HL-60/S4 treated with retinoic acid at 250 ng/mL for 4 days and 3 days (cell line): ENCODE measurements at regions not wholly inside any gene's neighbourhood (a gene's known extent, or its start where the extent isn't known, plus 50 kb on each side); places are given as distances from the start of the nearest gene placed in this dataset.

Experiments used
- in situ Hi-C: fragments of 300-500 bp; cut with MboI; formaldehyde crosslinking; loops from 2 replicates; pipeline ENCODE4 v1.7.0; 2022; ENCODE audit warnings: low sequenced_read_pairs

DNA sequence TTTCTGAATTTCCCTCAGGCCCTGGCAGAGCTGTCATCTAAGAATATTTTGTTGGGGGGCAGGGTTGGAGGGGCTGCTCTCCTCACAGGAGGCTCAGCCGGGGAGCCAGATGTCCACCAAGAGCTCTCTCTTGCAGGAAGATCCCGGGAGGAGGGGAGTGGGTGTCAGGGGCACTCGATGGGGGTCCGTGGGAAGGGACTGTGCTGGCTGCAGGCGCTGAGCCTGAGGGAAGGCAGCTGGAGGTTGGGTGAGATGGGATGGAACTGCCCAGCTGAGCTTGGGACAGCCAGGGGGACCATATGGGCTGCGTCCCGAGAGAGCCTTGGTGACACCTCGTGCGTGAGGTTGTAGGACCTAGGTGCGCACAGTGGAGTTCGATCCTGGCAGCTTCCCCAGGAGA lies 111.2 kb upstream of the GSE1 start:
- in situ Hi-C loops, result no loop called here

DNA sequence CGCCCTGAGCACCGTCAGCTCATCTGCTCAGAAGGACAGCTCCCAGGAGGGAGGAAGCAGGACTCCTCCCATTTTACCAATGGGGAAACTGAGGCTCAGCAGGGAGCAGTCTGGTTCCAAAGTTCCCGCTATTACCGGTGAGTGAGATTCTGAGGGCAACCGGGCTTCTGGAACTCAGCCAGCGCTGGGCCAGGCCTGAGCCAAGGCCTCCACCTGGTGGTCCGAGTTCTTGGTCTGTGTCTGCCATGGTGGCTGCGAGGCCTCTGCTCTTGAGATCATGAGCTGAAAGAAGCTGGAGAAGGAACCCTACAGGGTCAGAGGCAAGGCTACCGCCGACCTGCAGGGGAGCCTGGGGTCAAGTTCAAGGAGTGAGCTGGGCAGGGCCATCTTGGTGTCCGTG lies 110.8 kb upstream of the GSE1 start:
- in situ Hi-C loops, result no loop called here

DNA sequence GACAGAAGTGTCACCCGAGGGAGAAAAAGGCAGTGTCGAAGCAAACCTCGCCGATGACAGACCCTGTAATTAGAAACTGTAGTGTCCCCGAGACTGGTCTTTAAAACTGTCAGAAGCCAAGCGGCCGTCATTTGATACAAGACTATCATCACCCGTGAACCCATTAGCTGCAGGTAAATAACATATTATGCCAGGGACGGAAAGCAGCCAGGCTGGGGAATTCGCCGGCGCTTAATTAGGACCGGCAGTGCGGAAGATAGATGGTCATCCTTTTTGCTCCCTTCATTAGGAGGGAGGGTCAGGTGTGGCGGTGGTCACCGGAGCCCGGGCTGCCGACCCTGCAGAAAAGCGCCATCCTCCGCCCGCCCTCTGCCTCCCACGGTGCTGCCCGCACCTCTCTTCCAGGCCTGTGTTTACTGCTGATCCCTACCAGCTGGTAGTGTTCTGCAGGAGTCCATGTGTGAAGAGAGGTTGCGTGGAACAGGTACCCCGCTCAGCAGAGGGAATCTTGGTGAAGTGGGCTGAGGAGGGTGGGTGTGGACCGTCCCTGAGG lies 109.4 kb upstream of the GSE1 start:
- in situ Hi-C loops, result no loop called here

DNA sequence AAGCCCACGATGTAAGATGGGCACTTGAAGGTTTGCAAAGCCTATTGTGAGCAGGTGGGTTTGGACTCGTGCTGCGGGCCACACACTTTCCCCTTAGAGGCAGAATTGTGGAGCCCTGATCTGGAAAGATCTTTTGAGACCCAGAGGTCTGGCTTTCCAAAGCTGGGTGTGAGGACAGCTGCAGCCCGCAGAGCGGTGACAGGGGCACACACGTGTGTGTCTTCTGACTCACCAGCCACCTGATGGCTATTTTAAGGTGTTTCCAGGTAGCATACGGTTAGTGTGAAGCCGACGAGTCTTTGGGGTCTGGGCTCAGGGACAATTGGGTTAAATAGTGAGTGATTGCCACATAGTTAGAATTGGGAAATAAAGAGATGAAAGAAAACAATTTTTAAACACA lies 108.9 kb upstream of the GSE1 start:
- in situ Hi-C loops, result no loop called here

DNA sequence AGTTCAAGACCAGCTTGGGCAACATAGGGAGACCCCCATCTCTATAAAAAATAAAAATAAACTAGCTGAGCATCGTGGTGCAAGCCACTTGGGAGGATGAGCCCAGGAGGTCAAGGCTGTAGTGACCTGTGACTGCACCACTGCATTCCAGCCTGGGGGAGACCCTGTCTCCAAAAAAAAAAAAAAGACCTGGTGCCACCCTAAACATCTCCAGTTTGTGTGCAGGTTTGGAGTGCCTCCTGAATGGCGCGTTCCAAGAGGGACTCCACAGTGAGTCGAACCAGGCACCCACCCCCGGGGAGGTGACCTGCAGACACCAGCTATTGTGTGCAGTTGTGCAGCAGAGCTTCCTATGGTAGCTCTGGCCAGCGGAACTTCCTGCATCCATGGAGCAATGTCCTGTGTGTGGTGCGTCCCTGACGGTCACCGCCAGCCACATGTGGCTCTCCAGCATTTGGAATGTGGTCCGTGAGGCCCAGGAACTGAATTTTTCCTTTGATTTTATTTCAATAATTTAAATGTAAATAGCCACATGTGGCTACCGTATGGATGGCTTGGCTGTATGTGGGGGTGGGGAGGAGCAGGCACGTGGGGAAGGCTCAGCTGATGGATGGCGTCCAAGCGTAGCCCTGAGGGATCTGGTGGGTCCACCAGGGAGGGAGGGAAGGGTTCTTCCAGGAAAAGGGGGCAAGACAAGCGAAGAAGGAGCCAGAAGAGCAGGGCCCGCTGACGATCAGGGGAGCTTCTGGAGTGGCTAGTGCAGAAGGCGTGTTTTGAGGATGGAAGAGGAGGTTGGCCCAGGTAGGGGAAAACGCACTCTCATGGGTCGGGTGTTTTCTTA lies 107.1 kb upstream of the GSE1 start:
- in situ Hi-C loops, result no loop called here

- in situ Hi-C loops, result no loop called here
These were observed 106.5 kb upstream of the GSE1 start for GRCh38 chr16:85506635-85506911.

GRCh38 chr16:85507342-85507741 lies 105.8 kb upstream of the GSE1 start:
- in situ Hi-C loops, result no loop called here

GRCh38 chr16:85508388-85508787 lies 104.7 kb upstream of the GSE1 start:
- in situ Hi-C loops, result no loop called here

GRCh38 chr16:85508993-85509392 lies 104.1 kb upstream of the GSE1 start:
- in situ Hi-C loops, result no loop called here

- in situ Hi-C loops, result no loop called here
These were observed 103.0 kb upstream of the GSE1 start for GRCh38 chr16:85510041-85510659.

GRCh38 chr16:85511938-85512807 lies 100.9 kb upstream of the GSE1 start:
- in situ Hi-C loops, result no loop called here

DNA sequence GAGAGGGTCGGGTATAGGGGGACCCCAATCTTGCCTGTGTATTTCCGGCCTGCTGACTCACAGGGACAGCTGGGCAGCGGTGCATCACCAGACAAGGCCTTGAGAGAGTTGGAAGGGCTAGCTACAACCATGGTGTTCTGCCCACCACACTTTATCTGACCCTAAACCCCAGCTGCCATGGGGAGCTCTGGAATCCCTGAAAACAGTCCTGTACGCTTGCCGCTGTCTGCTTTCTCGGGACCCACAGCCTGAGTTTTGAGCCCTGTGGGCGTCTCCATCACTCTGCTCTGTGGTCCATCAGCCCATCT lies 100.4 kb upstream of the GSE1 start:
- in situ Hi-C loops, result no loop called here

DNA sequence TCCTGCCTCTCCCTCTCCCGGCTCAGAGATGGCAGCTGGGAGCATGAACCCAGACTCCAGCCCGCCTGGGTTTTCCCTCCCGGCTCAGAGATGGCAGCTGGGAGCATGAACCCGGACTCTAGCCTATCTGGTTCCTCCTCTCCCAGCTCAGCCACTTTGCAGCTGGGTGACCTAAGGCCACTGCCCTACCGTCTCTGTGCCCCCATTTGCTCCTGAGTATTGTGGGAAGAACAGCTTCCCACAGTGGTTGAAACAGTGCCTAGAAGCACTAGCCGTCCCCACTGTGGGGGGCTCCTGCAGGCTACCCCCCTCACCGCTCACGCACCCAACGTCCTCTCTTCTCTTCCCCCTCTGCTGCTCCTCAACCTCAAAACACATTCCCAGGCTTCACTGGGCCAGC lies 99.9 kb upstream of the GSE1 start:
- in situ Hi-C loops, result no loop called here

DNA sequence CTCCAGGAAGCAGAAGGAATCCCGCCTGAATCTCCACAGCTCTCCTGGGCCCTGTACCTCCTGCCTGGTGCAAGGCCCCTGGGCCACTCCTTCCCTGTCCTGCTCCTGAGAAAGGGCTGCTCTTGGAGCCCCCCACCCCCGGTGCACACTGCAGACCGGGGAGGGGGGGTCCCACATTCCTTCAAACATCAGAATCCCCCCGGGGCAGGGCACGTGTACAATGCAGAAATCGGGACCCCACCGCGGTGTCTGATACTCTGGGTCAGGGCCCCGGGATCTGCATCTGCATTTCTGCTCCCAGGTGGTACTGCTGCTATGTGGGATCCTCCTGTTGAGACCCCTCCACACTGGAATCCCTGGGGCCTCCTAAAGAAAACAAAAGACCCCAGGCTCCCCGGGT lies 99.5 kb upstream of the GSE1 start:
- in situ Hi-C loops, result no loop called here

DNA sequence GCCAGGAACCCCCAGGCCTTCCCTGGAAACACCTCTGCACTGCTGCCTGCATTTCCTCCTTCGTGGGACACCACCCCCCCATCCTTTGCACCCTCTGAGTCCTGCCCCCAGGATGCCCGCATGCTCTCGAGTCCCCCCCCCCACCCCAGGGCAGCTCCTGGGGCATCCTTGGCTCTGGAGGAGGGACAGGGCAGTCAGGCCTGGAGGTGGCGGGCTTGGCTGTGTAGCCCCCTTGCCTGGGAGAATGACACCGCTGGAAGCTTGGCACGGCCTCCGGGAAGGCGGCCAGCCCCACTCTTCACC lies 98.9 kb upstream of the GSE1 start:
- in situ Hi-C loops, result no loop called here

DNA sequence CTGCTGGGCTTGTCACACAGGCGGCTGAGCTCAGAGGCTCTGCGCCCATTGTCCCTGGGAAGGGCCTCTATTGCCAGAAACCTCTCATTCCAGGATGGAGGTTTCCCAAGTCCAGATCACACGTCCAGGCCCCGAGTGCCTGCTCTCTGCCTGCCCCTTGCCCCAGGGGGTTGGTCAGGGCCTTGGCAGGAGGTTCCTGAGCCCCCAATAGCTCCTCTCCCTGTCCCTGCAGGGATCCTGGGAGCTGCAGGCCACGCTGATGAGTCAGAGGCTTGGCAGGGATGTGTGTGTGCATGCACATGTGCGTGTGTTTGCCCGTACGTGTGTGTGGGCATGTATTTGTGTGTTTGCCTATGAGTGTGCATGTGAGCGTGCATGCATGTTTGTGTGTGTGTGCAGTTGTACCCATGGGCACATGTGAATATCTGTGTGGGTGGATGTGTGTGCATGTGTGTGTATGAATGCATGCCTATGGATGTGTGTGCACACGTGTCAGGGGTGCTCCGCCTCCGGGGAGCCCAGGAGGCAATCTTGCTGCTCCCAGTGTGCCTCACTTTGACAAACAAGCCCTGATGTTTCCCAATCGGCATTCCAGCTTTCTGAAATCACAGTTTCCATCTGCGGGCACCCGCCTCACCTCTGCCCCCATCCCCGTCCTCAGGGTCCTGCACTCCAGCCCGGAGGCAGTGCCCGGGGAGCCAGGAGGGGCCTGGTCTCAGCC lies 98.4 kb upstream of the GSE1 start:
- in situ Hi-C loops, result no loop called here

GRCh38 chr16:85515319-85515745 lies 97.8 kb upstream of the GSE1 start:
- in situ Hi-C loops, result no loop called here

DNA sequence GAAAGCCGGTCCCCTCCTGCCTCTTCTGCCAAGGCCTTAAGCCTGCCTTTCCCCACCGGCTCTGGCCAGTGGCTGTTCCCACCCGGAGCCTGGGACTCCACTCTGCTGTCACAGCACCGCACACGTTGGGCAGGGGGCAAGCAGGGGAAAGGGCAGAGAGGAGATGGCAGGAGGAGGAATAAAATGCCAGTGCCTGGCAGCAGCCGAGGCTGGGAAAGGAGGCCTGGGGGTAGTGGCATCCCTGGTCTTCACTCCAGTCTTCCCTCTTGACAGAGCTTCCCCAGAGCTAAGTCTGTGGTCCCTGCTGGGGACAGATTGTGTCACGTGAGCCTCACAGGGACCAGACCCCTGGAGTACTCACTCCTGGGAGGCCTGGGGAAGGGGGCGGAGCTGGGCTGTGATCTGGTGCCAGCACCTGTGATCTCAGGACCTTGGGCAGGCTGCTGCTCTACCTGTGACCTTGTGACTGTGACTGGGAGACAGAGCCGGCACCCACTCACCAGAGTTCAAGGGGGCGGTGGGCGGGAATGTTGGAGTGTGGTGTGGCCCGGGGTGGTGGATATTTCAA lies 97.2 kb upstream of the GSE1 start:
- in situ Hi-C loops, result no loop called here

- in situ Hi-C loops, result no loop called here
These were observed 96.0 kb upstream of the GSE1 start for GRCh38 chr16:85517154-85517553.

- in situ Hi-C loops, result no loop called here
These were observed 95.5 kb upstream of the GSE1 start for GRCh38 chr16:85517563-85518179.
